ENCODE measurements at regions not wholly inside any gene's neighbourhood (a gene's known extent, or its start where the extent isn't known, plus 50 kb on each side); places are given as distances from the start of the nearest gene placed in this dataset.

GRCh38 chr18:60445341-60445740 is 72.8 kb upstream of the MC4R start:
- no peak for TF ChIP-seq CTCF (conservative IDR thresholded peaks at IDR 0.05; ENCODE audit: low read depth)
- CTCF ChIA-PET = no interaction called here
- no peak overlapping the region for H3K27ac ChIP-seq
- POLR2A ChIA-PET (ENCODE audit: low non-redundant PET) = no interaction called here
- DNase-seq (ENCODE audit: low spot score) = no peak

GRCh38 chr18:60446821-60447220 is 74.2 kb upstream of the MC4R start:
- no peak overlapping the region for H3K27ac ChIP-seq
- DNase-seq (ENCODE audit: low spot score) = no peak
- no peak for TF ChIP-seq CTCF (conservative IDR thresholded peaks at IDR 0.05; ENCODE audit: low read depth)
- ChIA-PET CTCF (no interaction called here), POLR2A (ENCODE audit: low non-redundant PET) (no interaction called here)

- no peak for DNase-seq (ENCODE audit: low spot score)
- POLR2A ChIA-PET (ENCODE audit: low non-redundant PET) = no interaction called here
- TF ChIP-seq CTCF (conservative IDR thresholded peaks at IDR 0.05; ENCODE audit: low read depth) = no peak
- CTCF ChIA-PET = no interaction called here
- no peak overlapping the region for H3K27ac ChIP-seq
Measured at GRCh38 chr18:60448487-60449267, 76.1 kb upstream of the MC4R start.

- ChIA-PET POLR2A (ENCODE audit: low non-redundant PET) (no interaction called here), CTCF (no interaction called here)
- TF ChIP-seq CTCF (conservative IDR thresholded peaks at IDR 0.05; ENCODE audit: low read depth) = no peak
- peak; percentile 2 for DNase-seq (ENCODE audit: low spot score)
- H3K27ac ChIP-seq = no peak overlapping the region
Measured at GRCh38 chr18:60452421-60452820, 79.8 kb upstream of the MC4R start.

GRCh38 chr18:60466677-60467076 is 94.1 kb upstream of the MC4R start:
- CTCF ChIA-PET = interaction anchor here (0.7 kb wide), 1 partner anchor 98 kb away, joined by 4 read pairs; no protein-coding TSS in a partner anchor
- TF ChIP-seq CTCF (conservative IDR thresholded peaks at IDR 0.05; ENCODE audit: low read depth) = no peak
- no peak for DNase-seq (ENCODE audit: low spot score)

GRCh38 chr18:60469387-60470100 is 97.0 kb upstream of the MC4R start:
- H3K27ac ChIP-seq = no peak overlapping the region
- no peak for DNase-seq (ENCODE audit: low spot score)
- ChIA-PET POLR2A (ENCODE audit: low non-redundant PET) (no interaction called here), CTCF (no interaction called here)
- TF ChIP-seq CTCF (conservative IDR thresholded peaks at IDR 0.05; ENCODE audit: low read depth) = no peak

More at GRCh38 chr18:60466677-60467076, 94.1 kb upstream of the MC4R start:
- H3K27ac ChIP-seq = no peak overlapping the region
- POLR2A ChIA-PET (ENCODE audit: low non-redundant PET) = no interaction called here

Measured in RWPE1 (cell line).